HL-60 (cell line): ENCODE measurements at regions not wholly inside any gene's neighbourhood (a gene's known extent, or its start where the extent isn't known, plus 50 kb on each side); places are given as distances from the start of the nearest gene placed in this dataset.

Source experiments
- DNase-seq, 2 experiments: peaks; one replicate each; pipeline ENCODE4 v3.0.0-alpha.2; 2010 to 2020; ENCODE audit warnings: low read depth in 1 of 2, low spot score in 1 of 2
- H3K27ac ChIP-seq: fragments of 250-450 bp; sonication (Bioruptor Pico); replicated peaks from 2 replicates; pipeline ENCODE4 v1.5.1; 2020; ENCODE audit warnings: mild to moderate bottlenecking, moderate library complexity
- H3K27me3 ChIP-seq: fragments of 250-450 bp; sonication (Bioruptor Pico); 2 replicates; pipeline ENCODE4 v1.5.1; 2021; ENCODE audit warnings: mild to moderate bottlenecking, moderate library complexity; ENCODE audit not compliant: insufficient read depth, poor library complexity, severe bottlenecking
- H3K4me3 ChIP-seq: replicated peaks from 2 replicates; pipeline ENCODE4 v1.5.1; 2011; ENCODE audit warnings: mild to moderate bottlenecking, control low read depth, low read length; ENCODE audit not compliant: insufficient read depth
- GABPA ChIP-seq: IDR thresholded peaks from 2 replicates; pipeline ENCODE4 v1.6.1; 2012; ENCODE audit warnings: low read depth
- POLR2AphosphoS5 ChIP-seq: IDR thresholded peaks from 2 replicates; pipeline ENCODE4 v1.6.1; 2012; ENCODE audit warnings: low read depth
- SPI1 ChIP-seq: IDR thresholded peaks from 2 replicates; pipeline ENCODE4 v1.6.1; 2012; ENCODE audit warnings: low read depth, mild to moderate bottlenecking, borderline replicate concordance
- TF ChIP-seq, protein P1 (sequence below): IDR thresholded peaks from one replicate; pipeline ENCODE4 v1.5.1; 2011; ENCODE audit warnings: low read length, control low read depth, inconsistent platforms; ENCODE audit not compliant: insufficient read depth
- TF ChIP-seq, protein P2 (sequence below): IDR thresholded peaks from 2 replicates; pipeline ENCODE4 v1.6.1; 2012; ENCODE audit warnings: low read depth; ENCODE audit not compliant: insufficient replicate concordance

DNA sequence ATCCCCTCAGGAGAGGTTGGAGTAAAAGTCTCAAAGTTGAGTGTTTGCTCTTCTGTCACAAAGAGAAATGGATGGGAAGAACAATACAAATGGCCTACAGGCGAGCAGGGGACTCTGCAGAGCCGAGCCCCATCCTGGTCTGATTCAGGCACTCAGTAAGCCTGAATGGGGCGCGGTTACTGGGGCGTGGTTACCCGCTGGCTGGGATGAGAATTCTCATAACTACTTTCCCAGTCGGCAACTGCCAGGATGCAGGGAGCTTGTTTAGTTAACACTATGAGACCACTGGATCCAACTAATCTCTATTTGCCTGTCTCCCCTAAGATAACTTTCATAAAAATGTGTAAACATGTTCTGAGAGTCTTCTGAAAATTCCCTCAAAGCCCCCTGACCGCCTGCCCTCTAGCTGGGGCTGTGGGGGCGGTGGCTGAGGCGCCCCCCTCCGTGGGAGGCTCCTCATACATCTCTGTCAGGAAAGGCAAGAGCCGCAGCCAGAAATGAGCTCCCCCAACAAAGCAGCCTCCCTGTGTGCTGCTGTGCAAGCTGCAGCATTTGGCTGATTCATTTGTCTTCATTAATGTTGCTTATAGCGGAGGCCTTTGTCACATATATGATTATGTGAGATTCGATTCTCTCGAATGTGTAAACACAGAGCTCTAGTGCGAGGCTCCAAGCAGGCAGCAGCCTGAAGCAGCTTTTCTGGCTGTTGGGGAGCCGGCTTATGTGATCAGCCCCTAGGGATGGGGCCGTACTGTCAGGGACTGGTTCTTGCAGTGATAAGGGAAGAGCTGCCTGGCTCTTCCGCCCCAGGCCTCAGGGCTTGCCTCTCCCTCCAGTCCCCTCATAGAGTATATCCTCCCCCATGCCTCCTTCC lies 126.1 kb upstream of the ARHGAP5 start:
- TF ChIP-seq GABPA (no peak), POLR2AphosphoS5 (no peak), SPI1 (no peak)
- TF ChIP-seq, protein P1, sequence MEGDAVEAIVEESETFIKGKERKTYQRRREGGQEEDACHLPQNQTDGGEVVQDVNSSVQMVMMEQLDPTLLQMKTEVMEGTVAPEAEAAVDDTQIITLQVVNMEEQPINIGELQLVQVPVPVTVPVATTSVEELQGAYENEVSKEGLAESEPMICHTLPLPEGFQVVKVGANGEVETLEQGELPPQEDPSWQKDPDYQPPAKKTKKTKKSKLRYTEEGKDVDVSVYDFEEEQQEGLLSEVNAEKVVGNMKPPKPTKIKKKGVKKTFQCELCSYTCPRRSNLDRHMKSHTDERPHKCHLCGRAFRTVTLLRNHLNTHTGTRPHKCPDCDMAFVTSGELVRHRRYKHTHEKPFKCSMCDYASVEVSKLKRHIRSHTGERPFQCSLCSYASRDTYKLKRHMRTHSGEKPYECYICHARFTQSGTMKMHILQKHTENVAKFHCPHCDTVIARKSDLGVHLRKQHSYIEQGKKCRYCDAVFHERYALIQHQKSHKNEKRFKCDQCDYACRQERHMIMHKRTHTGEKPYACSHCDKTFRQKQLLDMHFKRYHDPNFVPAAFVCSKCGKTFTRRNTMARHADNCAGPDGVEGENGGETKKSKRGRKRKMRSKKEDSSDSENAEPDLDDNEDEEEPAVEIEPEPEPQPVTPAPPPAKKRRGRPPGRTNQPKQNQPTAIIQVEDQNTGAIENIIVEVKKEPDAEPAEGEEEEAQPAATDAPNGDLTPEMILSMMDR: no peak
- no peak overlapping the region for H3K27ac ChIP-seq
- no peak for DNase-seq
- no peaks in the 10 kb centered on the region for H3K27me3 ChIP-seq
- no peak overlapping the region for H3K4me3 ChIP-seq

DNA sequence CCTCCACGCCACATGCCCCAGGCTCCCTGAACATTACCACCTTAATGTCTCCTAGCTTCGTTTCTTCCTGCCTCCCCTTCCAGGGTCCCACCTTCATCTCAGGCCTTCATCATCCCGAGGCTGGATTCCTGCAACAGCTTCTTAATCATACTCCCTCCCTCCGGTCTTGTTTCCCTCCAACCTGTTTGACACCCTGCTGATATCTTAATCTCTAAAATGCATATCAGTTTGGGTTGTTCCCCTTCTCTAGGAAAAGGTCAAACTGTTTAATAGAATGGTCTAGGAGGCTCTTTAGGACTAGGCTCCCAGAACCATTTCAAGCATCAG lies 125.5 kb upstream of the ARHGAP5 start:
- no peak for DNase-seq
- H3K27ac ChIP-seq: no peak overlapping the region
- TF ChIP-seq GABPA (no peak), SPI1 (no peak), POLR2AphosphoS5 (no peak)
- TF ChIP-seq, protein P2, sequence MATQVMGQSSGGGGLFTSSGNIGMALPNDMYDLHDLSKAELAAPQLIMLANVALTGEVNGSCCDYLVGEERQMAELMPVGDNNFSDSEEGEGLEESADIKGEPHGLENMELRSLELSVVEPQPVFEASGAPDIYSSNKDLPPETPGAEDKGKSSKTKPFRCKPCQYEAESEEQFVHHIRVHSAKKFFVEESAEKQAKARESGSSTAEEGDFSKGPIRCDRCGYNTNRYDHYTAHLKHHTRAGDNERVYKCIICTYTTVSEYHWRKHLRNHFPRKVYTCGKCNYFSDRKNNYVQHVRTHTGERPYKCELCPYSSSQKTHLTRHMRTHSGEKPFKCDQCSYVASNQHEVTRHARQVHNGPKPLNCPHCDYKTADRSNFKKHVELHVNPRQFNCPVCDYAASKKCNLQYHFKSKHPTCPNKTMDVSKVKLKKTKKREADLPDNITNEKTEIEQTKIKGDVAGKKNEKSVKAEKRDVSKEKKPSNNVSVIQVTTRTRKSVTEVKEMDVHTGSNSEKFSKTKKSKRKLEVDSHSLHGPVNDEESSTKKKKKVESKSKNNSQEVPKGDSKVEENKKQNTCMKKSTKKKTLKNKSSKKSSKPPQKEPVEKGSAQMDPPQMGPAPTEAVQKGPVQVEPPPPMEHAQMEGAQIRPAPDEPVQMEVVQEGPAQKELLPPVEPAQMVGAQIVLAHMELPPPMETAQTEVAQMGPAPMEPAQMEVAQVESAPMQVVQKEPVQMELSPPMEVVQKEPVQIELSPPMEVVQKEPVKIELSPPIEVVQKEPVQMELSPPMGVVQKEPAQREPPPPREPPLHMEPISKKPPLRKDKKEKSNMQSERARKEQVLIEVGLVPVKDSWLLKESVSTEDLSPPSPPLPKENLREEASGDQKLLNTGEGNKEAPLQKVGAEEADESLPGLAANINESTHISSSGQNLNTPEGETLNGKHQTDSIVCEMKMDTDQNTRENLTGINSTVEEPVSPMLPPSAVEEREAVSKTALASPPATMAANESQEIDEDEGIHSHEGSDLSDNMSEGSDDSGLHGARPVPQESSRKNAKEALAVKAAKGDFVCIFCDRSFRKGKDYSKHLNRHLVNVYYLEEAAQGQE: no peak
- TF ChIP-seq, protein P1: no peak

DNA sequence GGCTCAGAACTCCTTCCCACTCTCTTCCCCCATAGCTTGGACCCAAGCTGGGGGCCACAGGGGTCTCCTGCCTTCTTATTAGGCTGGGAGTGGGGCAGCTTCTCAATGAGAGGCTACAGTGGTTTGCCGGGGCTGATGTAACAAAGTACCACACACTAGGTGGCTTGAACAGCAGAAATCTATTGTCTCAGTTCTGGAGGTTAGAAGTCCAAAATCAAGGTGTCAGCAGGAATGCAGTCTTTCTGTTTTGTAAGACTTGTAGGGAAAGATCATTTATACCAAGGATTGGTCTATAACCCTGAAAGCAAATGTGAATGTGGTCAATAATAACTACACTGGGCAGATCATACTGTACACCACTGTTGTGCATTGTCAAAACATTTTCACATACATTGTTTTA lies 124.5 kb upstream of the ARHGAP5 start:
- no peak for DNase-seq
- H3K4me3 ChIP-seq: no peak overlapping the region
- no peaks in the 10 kb centered on the region for H3K27me3 ChIP-seq
- TF ChIP-seq, protein P1: no peak
- TF ChIP-seq GABPA: no peak
- no peak for TF ChIP-seq SPI1
- TF ChIP-seq POLR2AphosphoS5: no peak
- TF ChIP-seq, protein P2: no peak
- no peak overlapping the region for H3K27ac ChIP-seq

More for the DNA sequence above, 125.5 kb upstream of the ARHGAP5 start:
- H3K4me3 ChIP-seq: no peak overlapping the region
- no peaks in the 10 kb centered on the region for H3K27me3 ChIP-seq
